ENCODE measurements at regions not wholly inside any gene's neighbourhood (a gene's known extent, or its start where the extent isn't known, plus 50 kb on each side); places are given as distances from the start of the nearest gene placed in this dataset.
"Not testable (repeated sequence)": the region's sequence is repeated elsewhere in the genome, so short reads cannot be mapped to it uniquely, and the experiment has no call there.

DNA sequence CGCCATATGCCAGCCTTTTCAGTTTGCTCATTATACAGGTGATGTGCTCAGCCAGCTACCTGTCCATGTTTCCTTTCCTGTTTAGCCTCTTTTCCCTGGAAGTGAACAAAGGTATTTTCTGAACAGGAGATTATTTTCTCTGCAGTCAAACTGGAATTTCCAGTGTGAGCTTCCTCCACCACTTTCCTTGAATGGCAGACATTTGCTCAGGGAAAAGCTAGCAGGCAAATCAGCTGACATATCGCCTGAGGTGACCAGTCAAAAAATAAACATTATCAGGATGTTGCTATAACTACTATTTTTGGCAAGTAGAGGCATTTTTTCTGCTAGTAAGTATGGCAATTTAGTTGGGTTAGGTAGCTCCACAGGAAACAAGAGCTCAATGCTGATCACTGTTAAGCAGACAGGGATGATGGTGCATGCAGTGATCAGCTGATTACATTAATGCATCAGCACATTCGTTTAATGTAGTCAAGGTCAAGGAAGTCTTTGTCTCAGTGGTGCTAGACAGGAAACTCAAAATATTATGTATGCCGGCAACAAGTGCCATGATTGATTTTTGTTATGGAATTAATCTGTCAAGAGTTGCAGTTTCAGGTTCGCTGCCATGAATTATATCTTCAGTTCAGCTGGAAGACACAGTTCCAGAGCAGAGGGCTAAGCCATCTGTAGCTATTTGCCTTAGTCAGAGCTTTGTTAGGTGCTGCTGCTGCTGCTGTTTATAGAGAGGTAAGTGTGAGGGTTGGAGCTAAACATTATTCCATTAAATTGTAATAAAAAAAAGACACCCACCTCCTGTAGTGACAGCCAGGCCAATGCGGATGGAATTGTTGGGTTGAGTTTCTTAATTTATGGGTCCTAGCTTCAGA, 179.7 kb upstream of the ST6GALNAC5 start:
- intact Hi-C loops (cut with DNase I), result no loop called here
- DNase-seq (no peak), ATAC-seq (no peak)

DNA sequence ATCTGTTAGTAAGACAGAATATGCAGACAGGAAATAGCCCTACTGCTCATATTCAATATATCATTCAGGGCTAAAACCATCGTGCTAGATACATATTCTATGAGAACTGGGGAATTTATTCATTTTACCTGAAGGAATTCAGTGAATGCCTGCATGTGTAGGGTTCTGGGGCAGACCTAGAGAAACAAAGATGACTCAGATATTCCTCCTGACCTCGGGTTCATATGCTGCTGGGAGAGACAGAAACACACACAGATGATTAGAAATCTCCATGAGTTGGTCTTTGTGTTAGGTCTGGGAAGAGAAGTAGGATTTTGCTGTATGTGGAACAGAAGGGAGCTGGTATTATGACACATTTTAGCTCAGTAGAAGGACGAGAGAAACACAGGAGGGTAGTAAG, 176.5 kb upstream of the ST6GALNAC5 start:
- ATAC-seq (no peak), DNase-seq (no peak)
- intact Hi-C loops (cut with DNase I), result no loop called here

DNA sequence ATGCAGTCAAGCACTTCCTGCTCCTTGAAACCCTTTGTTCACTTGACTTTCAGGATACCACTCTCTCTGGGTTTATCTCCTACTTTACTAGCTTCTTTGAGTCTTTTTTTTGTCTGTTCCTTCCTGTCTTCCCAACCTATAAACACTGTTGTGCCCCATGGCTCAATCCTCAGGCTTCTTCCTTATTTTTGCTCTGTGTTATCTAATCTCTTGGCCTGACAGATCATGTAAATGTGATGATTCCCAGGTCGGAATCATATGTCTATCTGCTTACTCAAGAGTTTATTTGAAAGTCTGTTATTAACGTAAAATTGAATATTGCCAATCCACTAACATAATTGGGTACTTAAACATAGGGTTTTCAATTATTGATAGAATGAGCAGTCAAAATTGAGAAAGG, 171.7 kb upstream of the ST6GALNAC5 start:
- ATAC-seq (no peak), DNase-seq (no peak)
- intact Hi-C loops (cut with DNase I), result no loop called here

DNA sequence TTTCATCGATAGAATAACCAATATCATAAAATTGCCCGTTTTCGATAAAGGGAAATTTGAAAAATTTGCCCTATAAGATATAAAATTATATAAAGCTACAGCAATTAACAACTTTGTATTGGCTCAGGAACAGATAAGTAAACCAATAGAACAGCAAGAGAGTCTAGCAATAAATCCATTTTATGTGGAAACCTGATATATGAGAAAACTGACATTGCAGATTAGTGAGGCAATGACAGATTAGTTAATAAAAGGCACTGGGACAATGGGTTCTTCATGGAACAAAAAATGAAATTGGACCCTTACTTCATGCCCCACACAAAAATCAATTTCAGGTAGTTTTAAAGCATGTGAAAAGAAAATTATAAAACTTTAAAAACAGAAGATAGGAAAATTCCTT, 169.9 kb upstream of the ST6GALNAC5 start:
- intact Hi-C loops (cut with DNase I), result no loop called here

DNA sequence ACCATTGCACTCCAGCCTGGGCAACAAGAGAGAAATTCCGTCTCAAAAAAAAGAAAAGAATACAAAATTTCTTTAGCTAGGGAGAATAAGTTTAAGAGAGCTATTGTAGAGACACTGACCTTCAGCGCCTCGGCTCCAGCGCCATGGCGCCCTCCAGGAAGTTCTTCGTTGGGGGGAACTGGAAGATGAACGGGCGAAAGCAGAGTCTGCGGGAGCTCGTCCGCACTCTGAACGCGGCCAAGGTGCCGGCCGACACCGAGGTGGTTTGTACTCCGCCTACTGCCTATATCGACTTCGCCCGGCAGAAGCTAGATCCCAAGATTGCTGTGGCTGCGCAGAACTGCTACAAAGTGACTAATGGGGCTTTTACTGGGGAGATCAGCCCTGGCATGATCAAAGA, 167.6 kb upstream of the ST6GALNAC5 start:
- ATAC-seq; intact Hi-C loops (cut with DNase I); DNase-seq: not testable (repeated sequence)

More for the DNA sequence above, 169.9 kb upstream of the ST6GALNAC5 start:
- ATAC-seq (no peak), DNase-seq (no peak)

DNA sequence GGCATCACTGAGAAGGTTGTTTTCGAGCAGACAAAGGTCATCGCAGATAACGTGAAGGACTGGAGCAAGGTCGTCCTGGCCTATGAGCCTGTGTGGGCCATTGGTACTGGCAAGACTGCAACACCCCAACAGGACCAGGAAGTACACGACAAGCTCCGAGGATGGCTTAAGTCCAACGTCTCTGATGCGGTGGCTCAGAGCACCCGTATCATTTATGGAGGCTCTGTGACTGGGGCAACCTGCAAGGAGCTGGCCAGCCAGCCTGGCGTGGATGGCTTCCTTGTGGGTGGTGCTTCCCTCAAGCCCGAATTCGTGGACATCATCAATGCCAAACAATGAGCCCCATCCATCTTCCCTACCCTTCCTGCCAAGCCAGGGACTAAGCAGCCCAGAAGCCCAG, 167.1 kb upstream of the ST6GALNAC5 start:
- ATAC-seq, DNase-seq: not testable (repeated sequence)

DNA sequence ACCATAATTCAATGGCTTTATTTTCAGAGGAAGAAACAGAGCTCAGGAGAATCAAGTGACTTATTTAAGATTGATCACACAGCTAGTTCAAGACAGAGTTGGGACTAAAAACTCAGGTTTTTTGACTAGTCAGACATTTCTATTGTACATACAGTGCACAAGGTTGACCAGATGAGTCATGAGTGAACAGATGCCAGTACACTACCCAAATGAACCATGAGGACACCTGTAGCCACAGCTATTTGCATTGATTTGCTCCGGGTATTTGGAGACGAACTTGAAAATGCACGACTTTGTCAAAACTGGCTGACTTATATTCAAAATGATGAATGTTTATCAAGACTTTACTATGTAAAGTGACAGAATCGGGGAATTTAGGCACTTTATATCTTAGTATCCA, 161.7 kb upstream of the ST6GALNAC5 start:
- no peak for ATAC-seq

More for the DNA sequence above, 167.1 kb upstream of the ST6GALNAC5 start:
- intact Hi-C loops (cut with DNase I), result not testable (repeated sequence)

DNA sequence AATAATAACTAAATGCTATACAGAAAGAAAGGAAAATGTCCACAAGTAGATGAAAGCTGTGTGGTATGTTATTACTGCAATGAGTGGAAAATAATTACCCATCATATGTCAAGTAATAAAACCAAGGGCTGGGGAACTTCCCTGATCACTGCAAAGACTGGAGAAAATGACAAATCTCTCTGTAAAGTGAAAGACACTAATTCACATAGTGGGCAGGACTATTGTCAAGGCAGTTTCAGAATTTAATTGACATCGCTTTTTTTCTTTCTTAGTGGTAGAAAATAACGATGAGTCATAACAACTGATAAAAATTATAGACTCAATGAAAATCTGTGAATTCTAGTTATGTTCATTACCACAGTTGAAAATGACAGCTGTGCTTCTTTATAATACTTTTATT, 153.7 kb upstream of the ST6GALNAC5 start:
- DNase-seq, result no peak
- intact Hi-C loops (cut with DNase I), result no loop called here
- ATAC-seq, result no peak

More for the DNA sequence above, 161.7 kb upstream of the ST6GALNAC5 start:
- DNase-seq, result no peak
- intact Hi-C loops (cut with DNase I), result no loop called here

DNA sequence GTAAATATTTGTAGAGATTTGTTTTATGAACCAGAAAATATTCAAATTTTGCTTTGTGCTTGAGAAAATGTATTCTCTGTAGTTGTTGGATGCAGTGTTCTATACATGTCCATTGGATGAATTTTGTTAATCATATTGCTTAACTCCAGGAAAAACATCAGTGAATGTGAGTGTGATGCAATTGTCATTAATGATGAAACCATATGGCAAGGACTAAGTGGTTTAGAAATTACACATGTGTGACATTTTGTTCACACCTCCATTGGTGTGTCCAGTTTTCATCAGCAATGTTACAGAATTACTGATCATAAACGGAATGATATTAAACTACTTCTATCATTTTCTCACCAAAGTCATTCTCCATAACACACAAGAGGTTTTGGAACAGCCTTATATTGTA, 151.8 kb upstream of the ST6GALNAC5 start:
- ATAC-seq (no peak), DNase-seq (no peak)
- intact Hi-C loops (cut with DNase I), result no loop called here

DNA sequence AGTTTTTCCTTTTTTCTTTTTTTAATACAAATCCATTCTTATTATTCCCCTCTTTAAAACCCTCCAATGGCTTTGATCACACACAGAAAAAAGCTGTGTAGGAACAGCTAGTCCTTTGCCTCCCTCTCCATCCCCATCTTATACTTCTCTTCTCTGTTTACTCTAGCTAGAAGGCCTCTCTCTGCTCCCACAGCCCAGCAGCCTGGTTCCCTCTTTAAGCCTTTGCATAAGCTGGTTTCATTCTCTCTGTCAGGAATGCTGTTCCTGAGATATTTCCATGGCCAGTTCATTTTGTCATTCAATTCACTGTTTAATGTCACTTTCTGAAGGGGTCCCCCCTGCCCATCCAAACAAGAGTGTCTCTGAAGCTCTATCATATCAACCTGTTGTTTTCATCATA, 143.3 kb upstream of the ST6GALNAC5 start:
- no peak for ATAC-seq
- DNase-seq, result no peak
- intact Hi-C loops (cut with DNase I), result no loop called here

DNA sequence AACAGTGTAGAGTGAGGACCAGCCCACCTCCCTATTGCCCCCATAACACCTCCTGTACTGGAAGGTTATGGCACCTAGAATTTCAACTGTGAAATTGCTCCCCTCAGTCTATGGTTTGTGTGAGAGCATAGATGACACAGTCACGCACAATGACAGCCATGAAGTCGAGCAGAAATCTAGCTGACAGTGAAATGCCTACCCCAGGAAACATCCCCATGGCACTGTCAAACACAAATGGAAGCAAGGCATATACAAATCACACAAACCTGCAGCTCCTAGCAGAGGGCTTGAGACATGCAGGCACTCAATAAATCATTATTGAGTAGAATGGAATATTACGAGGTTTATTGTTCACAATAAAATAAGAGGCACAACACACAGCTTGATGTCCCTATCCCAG, 142.5 kb upstream of the ST6GALNAC5 start:
- ATAC-seq (no peak), DNase-seq (no peak)
- intact Hi-C loops (cut with DNase I), result no loop called here

DNA sequence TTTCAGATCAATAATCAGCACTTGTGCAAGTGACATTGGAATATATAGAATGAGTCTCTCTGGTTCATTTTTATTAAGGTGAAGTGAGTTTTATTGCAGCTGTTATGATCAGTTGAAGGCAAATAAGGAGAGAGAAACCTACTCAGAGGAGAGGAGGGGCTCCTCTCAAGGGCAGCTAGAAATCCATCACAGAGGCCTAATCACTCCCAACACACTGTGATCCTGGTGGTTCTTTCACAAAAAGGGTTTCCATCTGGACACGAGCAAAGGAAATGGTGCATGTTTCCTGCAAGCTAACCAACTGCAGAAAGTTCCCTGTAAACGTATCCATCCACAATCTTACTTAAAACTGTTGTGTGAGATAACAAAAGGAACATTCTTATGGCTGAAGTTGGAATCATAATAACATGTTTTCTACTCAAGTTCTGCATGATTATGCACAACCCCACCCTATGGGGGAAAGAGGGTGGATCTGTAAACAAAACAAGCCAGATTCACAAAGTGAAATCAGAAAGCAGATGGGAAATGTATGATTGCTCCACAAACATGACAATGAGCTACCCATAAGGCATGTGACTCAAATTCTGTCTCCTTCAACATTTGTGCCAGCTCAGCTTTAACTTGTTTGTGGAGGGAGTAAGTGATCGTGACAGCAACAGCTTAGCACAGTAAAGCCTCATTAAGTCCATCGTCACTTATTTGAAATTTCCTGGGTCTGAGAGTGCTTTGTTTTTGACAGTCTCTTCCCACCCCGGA, 141.2 kb upstream of the ST6GALNAC5 start:
- intact Hi-C loops (cut with DNase I), result no loop called here
- DNase-seq (no peak), ATAC-seq (no peak)

DNA sequence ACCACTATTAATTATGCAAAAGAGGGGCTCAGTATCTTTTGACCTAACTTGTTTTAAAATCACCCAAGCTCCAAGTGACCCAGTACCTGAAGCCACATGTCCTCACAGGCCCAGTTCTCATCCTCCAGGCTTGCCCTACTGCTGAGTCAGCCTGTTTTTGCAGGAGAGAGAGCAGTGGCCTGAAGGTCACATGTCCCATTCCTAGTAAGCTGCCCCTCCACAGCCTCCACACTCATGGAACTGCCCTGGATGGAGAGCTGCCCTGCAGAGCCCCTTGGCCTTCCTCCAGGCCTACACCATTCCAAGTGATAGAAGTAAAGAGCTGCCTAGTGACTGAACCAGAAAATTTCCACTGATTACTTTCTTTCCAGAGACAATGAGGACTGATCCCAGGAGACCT, 139.8 kb upstream of the ST6GALNAC5 start:
- ATAC-seq, result no peak
- intact Hi-C loops (cut with DNase I), result no loop called here
- DNase-seq, result no peak

DNA sequence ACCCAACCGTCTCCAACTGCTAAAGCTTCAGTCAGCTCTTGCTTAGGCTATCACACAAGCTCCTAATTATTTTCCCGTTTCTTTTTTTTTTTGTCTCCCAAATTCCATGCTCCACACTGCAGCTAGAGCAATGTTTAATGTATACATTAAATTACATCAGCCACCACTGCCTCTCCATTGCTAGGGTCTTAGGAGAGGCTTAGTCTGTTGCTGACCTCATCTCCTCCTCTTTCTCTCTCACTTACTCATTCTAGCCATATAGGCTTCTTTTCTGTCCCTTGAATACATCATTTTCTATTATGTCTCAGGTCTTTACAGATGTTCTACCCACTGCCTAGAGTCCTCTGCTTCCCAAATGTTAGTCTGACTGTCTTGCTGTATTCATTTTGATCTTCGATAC, 138.1 kb upstream of the ST6GALNAC5 start:
- ATAC-seq, result no peak
- no peak for DNase-seq
- intact Hi-C loops (cut with DNase I), result no loop called here

DNA sequence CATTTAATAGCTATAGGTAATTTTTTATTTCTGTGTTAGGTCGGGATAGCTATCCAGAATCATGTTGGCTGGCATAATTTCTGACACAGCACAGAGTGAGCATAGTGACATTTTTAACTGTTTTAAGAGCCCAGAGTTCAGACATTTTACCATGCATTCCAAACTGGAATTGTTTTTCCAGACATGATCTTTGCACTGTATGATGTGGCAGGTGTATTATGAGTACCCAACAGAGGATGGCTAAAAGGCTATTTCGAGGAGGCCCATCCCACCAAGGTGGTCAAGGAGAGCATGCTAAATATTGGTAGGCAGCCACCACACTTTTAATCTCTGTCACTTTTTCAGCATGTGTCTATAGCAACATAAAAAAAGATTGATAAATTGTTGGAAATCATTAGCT, 137.3 kb upstream of the ST6GALNAC5 start:
- intact Hi-C loops (cut with DNase I), result no loop called here
- ATAC-seq, result no peak
- DNase-seq, result no peak

DNA sequence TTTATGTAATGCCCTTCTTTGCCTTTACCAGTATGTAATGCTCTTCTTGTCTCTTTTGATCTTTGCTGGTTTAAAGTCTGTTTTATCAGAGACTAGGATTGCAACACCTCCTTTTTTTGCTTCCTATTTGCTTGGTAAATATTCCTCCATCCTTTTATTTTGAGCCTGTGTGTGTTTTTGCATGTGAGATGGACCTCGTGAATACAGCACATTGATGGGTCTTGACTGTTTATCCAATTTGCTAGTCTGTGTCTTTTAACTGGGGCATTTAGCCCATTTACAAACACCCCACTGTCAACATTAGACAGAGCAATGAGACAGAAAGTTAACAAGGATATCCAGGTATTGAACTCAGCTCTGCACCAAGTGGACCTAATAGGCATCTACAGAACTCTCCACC, 128.9 kb upstream of the ST6GALNAC5 start:
- DNase-seq; intact Hi-C loops (cut with DNase I); ATAC-seq: not testable (repeated sequence)

DNA sequence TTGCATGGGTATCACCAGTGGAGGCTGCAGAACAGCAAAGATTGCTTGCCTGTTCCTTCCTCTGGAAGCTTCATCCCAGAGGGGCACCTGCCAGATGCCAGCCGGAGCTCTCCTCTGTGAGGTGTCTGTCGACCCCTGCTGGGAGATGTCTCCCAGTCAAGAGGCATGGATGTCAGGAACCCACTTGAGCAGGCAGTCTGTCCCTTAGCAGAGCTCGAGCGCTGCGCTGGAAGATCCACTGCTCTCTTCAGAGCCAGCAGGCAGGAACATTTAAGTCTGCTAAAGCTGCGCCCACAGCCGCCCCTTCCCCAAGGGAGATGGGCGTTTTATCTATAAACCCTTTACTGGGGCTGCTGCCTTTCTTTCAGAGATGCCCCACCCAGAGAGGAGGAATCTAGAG, 126.3 kb upstream of the ST6GALNAC5 start:
- DNase-seq; intact Hi-C loops (cut with DNase I); ATAC-seq: not testable (repeated sequence)

DNA sequence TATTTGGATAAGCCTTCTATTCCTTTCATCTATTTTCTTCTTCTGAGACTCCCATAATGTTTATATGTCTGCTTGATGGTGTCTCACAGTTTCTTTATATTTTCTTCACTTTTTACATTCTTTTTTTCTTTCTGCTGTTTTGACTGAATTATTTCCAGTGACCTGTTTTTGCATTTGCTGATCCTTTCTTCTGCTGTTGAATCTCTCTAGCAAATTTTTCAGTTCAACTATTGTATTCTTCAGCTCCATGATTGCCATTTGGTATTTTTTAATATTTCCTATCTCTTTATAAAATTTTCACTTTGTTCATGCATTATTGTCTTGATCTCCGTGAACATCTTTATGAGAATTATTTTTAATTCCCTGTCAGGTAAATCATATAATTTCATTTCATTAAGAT, 122.3 kb upstream of the ST6GALNAC5 start:
- intact Hi-C loops (cut with DNase I), result no loop called here
- DNase-seq (no peak), ATAC-seq (no peak)

DNA sequence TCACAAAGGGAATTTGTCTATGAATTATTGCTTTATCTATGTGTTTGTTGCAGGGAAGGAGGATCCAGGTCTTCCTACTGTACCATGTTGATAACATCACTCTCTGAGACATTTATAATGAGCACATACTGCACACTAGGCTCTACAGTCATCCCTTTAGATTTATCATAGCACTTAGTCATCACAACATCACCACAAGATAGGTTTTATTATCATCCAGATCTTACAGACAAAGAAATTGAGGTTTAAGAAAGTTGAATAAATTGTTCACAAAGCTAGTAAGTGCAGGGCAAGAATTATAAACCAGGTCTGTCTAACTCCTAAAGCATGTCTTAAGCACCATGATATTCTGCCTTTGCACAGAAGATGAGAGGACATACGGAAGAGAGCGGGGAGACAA, 121.1 kb upstream of the ST6GALNAC5 start:
- ATAC-seq, result no peak

DNA sequence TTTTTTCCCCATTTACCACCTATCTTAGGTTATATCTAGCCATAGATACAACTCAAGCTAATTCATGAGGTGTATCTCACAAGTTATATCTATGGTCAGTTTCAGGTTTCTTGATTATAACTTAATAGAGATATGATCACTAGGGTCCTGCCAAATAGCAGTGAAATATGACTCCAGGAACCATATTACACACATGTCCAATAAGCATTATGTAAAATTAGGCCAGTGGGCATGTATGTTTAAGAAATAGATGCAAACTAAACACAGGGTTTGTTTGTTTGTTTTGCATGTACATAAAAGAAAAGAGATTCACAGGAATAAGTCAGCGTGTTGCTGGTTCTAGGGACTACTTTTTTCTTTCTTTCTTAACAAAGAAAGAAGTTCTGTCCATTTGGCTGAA, 112.5 kb upstream of the ST6GALNAC5 start:
- intact Hi-C loops (cut with DNase I), result no loop called here
- ATAC-seq (no peak), DNase-seq (no peak)

More for the DNA sequence above, 121.1 kb upstream of the ST6GALNAC5 start:
- intact Hi-C loops (cut with DNase I), result no loop called here
- no peak for DNase-seq
